GM19238 (cell line): ENCODE measurements at regions not wholly inside any gene's neighbourhood (a gene's known extent, or its start where the extent isn't known, plus 50 kb on each side); places are given as distances from the start of the nearest gene placed in this dataset.

ENCODE experiments used
- DNase-seq: peaks from one replicate; pipeline ENCODE4 v3.0.0; 2011; ENCODE audit warnings: low spot score; ENCODE audit not compliant: insufficient read length

GRCh38 chr14:22478670-22479069 is 110.4 kb downstream of the DAD1 start:
- no peak for DNase-seq

GRCh38 chr14:22478247-22478646 is 110.8 kb downstream of the DAD1 start:
- DNase-seq: no peak

- DNase-seq: no peak
Observed at GRCh38 chr14:22477569-22478194, 111.3 kb downstream of the DAD1 start.

GRCh38 chr14:22476887-22477286 is 112.1 kb downstream of the DAD1 start:
- DNase-seq: no peak

GRCh38 chr14:22476005-22476751 is 112.8 kb downstream of the DAD1 start:
- DNase-seq: no peak

GRCh38 chr14:22475381-22475780 is 113.6 kb downstream of the DAD1 start:
- no peak for DNase-seq

- DNase-seq: no peak
Observed at GRCh38 chr14:22474730-22475351, 114.2 kb downstream of the DAD1 start.

GRCh38 chr14:22472935-22473854 is 115.8 kb downstream of the DAD1 start:
- no peak for DNase-seq

GRCh38 chr14:22472466-22472865 is 116.6 kb downstream of the DAD1 start:
- DNase-seq: no peak

- DNase-seq: no peak
Observed at GRCh38 chr14:22471545-22472121, 117.4 kb downstream of the DAD1 start.

GRCh38 chr14:22469538-22470303 is 119.3 kb downstream of the DAD1 start:
- no peak for DNase-seq

GRCh38 chr14:22468830-22469229 is 120.2 kb downstream of the DAD1 start:
- no peak for DNase-seq

- DNase-seq: no peak
Observed at GRCh38 chr14:22466491-22466890, 122.5 kb downstream of the DAD1 start.

GRCh38 chr14:22465201-22465840 is 123.7 kb downstream of the DAD1 start:
- DNase-seq: no peak

GRCh38 chr14:22464422-22465142 is 124.4 kb downstream of the DAD1 start:
- DNase-seq: no peak

GRCh38 chr14:22463763-22464173 is 125.3 kb downstream of the DAD1 start:
- no peak for DNase-seq

GRCh38 chr14:22462923-22463322 is 126.1 kb downstream of the DAD1 start:
- no peak for DNase-seq

- no peak for DNase-seq
Observed at GRCh38 chr14:22460461-22461195, 128.4 kb downstream of the DAD1 start.

GRCh38 chr14:22458737-22459136 is 130.3 kb downstream of the DAD1 start:
- DNase-seq: no peak
